Endothelial cell of umbilical vein (primary cell): ENCODE measurements at regions not wholly inside any gene's neighbourhood (a gene's known extent, or its start where the extent isn't known, plus 50 kb on each side); places are given as distances from the start of the nearest gene placed in this dataset.

Source experiments
- BruUV-seq: library from RNA; stranded (reverse); fragments of 400-500 nt; replicated peaks from 2 replicates; lab custom pipeline; 2021; lab: Mats Ljungman, UMichigan
- CTCF ChIA-PET: fragments of 300-600, 350-600 bp; sonication (Branson Sonifier 250); formaldehyde crosslinking; loops from one replicate; lab custom pipeline; 2021; ENCODE audit warnings: antibody characterized with exemption, inconsistent platforms; lab: Charles Lee
- POLR2A ChIA-PET: fragments of 300-600, 350-600 bp; sonication (Branson Sonifier 250); formaldehyde crosslinking; loops from one replicate; lab custom pipeline; 2021; ENCODE audit warnings: antibody characterized with exemption, inconsistent platforms; lab: Charles Lee
- DNase-seq: peaks from one replicate; pipeline ENCODE4 v3.0.0-alpha.2; 2011; ENCODE audit warnings: low read depth, low spot score
- FAIRE-seq: peaks from 2 replicates; lab custom pipeline; 2011; peaks lifted over from hg19 to GRCh38; lab: Jason Lieb, UNC
- H2AFZ ChIP-seq: 2 replicates; pipeline ENCODE4 v1.6.0; 2012; ENCODE audit warnings: low read depth, low read length, control low read depth, inconsistent platforms
- H3K27ac ChIP-seq: 2 replicates; pipeline ENCODE4 v1.5.1; 2011; ENCODE audit warnings: low read depth, mild to moderate bottlenecking, control low read depth, low read length, moderate library complexity; ENCODE audit not compliant: insufficient read depth
- H3K27me3 ChIP-seq, 2 experiments: 2 replicates each; pipeline versions ENCODE4 v1.6.0 to v1.6.1; 2011; ENCODE audit warnings: low read length in 2 of 2, mixed read lengths in 1 of 2; ENCODE audit not compliant: control insufficient read depth in 2 of 2, insufficient read depth in 2 of 2
- H3K36me3 ChIP-seq, 2 experiments: 2 replicates in 1 of 2; 3 replicates in 1 of 2; pipeline ENCODE4 v1.5.1; 2011; ENCODE audit warnings: low read length in 2 of 2, mild to moderate bottlenecking in 1 of 2, moderate library complexity in 1 of 2; ENCODE audit not compliant: control insufficient read depth in 2 of 2, insufficient read depth in 2 of 2; ENCODE audit errors: extremely low read depth in 1 of 2
- H3K4me1 ChIP-seq: 3 replicates; pipeline ENCODE4 v1.5.1; 2011; ENCODE audit warnings: mild to moderate bottlenecking, low read length; ENCODE audit not compliant: control insufficient read depth, insufficient read depth; ENCODE audit errors: extremely low read depth
- H3K4me2 ChIP-seq: 2 replicates; pipeline ENCODE4 v1.6.1; 2011; ENCODE audit warnings: low read length, control low read depth, mixed read lengths; ENCODE audit not compliant: insufficient read depth
- H3K4me3 ChIP-seq, 3 experiments: fragments of 200-600 bp in 1 of 3; sonication (generic), shearing (Covaris generic) in 1 of 3; replicated peaks in 1 of 3; 2 replicates each; pipeline ENCODE4 v1.5.1; 2011 to 2016; ENCODE audit warnings: control low read depth in 3 of 3, low read length in 3 of 3, mild to moderate bottlenecking in 2 of 3, inconsistent platforms in 1 of 3, low read depth in 1 of 3, moderate library complexity in 1 of 3; ENCODE audit not compliant: insufficient read depth in 1 of 3
- H3K79me2 ChIP-seq: 2 replicates; pipeline ENCODE4 v1.6.0; 2012; ENCODE audit warnings: low read length, inconsistent platforms; ENCODE audit not compliant: control insufficient read depth, insufficient read depth
- H3K9ac ChIP-seq: replicated peaks from 2 replicates; pipeline ENCODE3; 2011; ENCODE audit warnings: low read length, control low read depth; ENCODE audit not compliant: insufficient read depth; ENCODE audit errors: extremely low read depth
- H3K9me1 ChIP-seq: replicated peaks from 3 replicates; pipeline ENCODE4 v1.6.0; 2011; ENCODE audit warnings: mild to moderate bottlenecking, low read length; ENCODE audit not compliant: control insufficient read depth, insufficient read depth; ENCODE audit errors: extremely low read depth
- H3K9me3 ChIP-seq: replicated peaks from 2 replicates; pipeline ENCODE4 v1.5.1; 2012; ENCODE audit warnings: low read length, inconsistent platforms; ENCODE audit not compliant: control insufficient read depth, insufficient read depth
- H4K20me1 ChIP-seq: replicated peaks from 2 replicates; pipeline ENCODE3; 2011; ENCODE audit warnings: mild to moderate bottlenecking, low read length; ENCODE audit not compliant: control insufficient read depth, insufficient read depth; ENCODE audit errors: extremely low read depth
- EZH2 ChIP-seq: IDR thresholded peaks from 2 replicates; pipeline ENCODE4 v1.6.1; 2012; ENCODE audit warnings: borderline replicate concordance, low read depth, mild to moderate bottlenecking, moderate library complexity, low read length, inconsistent platforms; ENCODE audit not compliant: severe bottlenecking
- FOS ChIP-seq: IDR thresholded peaks from 2 replicates; pipeline ENCODE4 v1.6.1; 2011; ENCODE audit warnings: mild to moderate bottlenecking, low read length, moderate library complexity, borderline replicate concordance; ENCODE audit not compliant: insufficient read depth
- GATA2 ChIP-seq: IDR thresholded peaks from 2 replicates; pipeline ENCODE4 v1.7.0; 2011; ENCODE audit warnings: low read depth, mild to moderate bottlenecking, moderate library complexity, mixed read lengths, low read length; ENCODE audit not compliant: insufficient read length, insufficient read depth
- JUN ChIP-seq: IDR thresholded peaks from 2 replicates; pipeline ENCODE4 v1.6.1; 2011; ENCODE audit warnings: borderline replicate concordance, low read depth; ENCODE audit not compliant: insufficient read length, insufficient read depth
- MYC ChIP-seq: IDR thresholded peaks from one replicate; pipeline ENCODE4 v1.6.1; 2011; ENCODE audit warnings: mild to moderate bottlenecking, low read depth, low read length
- POLR2A ChIP-seq: IDR thresholded peaks from 2 replicates; pipeline ENCODE4 v1.6.1; 2012; ENCODE audit warnings: low read depth, mild to moderate bottlenecking, control low read depth, low read length
- POLR2AphosphoS5 ChIP-seq: IDR thresholded peaks from 2 replicates; pipeline ENCODE4 v1.6.1; 2012; ENCODE audit warnings: low read depth, mild to moderate bottlenecking, control low read depth, low read length, moderate library complexity; ENCODE audit not compliant: insufficient read depth
- dilution Hi-C: fragments of 300-500 bp; cut with MboI; formaldehyde crosslinking; loops from one replicate; pipeline ENCODE4 v1.15.0; 2019; ENCODE audit warnings: low sequenced_read_pairs; ENCODE audit not compliant: extremely low pct_ligation_motif_present
- intact Hi-C: fragments of 100-400 bp; cut with micrococcal nuclease; formaldehyde crosslinking; loops from one replicate; pipeline ENCODE4 v1.10.0; 2022
- TF ChIP-seq, protein P1 (sequence below): IDR thresholded peaks from 2 replicates; pipeline ENCODE4 v1.6.1; 2011; ENCODE audit not compliant: insufficient read depth, insufficient read length
- TF ChIP-seq, protein P2 (sequence below), 2 donors: IDR thresholded peaks; 1 replicate in 1 of 2; 2 replicates in 1 of 2; pipeline ENCODE4 v1.5.1; 2011; ENCODE audit warnings: low read length in 2 of 2, mild to moderate bottlenecking in 2 of 2, moderate library complexity in 2 of 2, control low read depth in 1 of 2, inconsistent platforms in 1 of 2, low read depth in 1 of 2; ENCODE audit not compliant: insufficient read depth in 1 of 2; ENCODE audit errors: extremely low read depth in 1 of 2

DNA sequence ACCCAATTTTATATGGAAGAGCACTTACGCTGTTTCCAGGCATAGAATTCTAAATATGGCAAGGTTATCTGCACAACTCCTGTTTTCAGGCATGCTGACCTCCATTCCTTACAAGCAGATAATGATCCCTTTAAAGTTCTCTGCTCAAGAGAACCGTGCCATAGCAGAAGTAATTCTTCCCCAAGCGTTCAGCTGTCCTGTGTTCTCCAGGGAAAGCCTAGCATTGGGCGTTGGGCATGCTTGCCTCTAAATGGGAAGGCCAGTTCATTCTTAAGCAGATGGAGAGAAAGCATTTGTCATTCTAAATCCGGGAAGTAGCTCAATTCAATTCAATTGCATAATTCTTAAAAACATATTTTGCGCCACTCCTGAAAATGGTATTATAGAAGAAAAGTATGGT is 55.7 kb upstream of the EML4 start:
- Histone ChIP-seq H3K9ac (no peak overlapping the region), H3K4me1 (peaks cover 13% of the 10 kb centered on the region), H3K9me3 (no peaks in the 10 kb centered on the region), H3K27me3 (peaks cover 17% of the 10 kb centered on the region in 2 experiments), H3K79me2 (no peaks in the 10 kb centered on the region), H4K20me1 (no peaks in the 10 kb centered on the region), H3K36me3 (no peaks in the 10 kb centered on the region), H2AFZ (no peak overlapping the region), H3K4me3 (no peak overlapping the region), H3K27ac (no peak overlapping the region), H3K4me2 (no peak overlapping the region), H3K9me1 (no peaks in the 10 kb centered on the region)
- no peak for FAIRE-seq
- no TSS peak for BruUV-seq
- POLR2A ChIA-PET: no interaction called here
- dilution Hi-C loops (no loop called here), intact Hi-C loops (no loop called here)
- CTCF ChIA-PET: interaction anchor here (1.0 kb wide), 1 partner anchor 17 kb away, joined by 3 read pairs; no protein-coding TSS in a partner anchor
- no peak for DNase-seq
- TF ChIP-seq POLR2AphosphoS5 (no peak), MYC (no peak), EZH2 (no peak), POLR2A (no peak), FOS (no peak), GATA2 (no peak), JUN (no peak)
- TF ChIP-seq, protein P1, sequence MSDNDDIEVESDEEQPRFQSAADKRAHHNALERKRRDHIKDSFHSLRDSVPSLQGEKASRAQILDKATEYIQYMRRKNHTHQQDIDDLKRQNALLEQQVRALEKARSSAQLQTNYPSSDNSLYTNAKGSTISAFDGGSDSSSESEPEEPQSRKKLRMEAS: no peak
- TF ChIP-seq, protein P2, sequence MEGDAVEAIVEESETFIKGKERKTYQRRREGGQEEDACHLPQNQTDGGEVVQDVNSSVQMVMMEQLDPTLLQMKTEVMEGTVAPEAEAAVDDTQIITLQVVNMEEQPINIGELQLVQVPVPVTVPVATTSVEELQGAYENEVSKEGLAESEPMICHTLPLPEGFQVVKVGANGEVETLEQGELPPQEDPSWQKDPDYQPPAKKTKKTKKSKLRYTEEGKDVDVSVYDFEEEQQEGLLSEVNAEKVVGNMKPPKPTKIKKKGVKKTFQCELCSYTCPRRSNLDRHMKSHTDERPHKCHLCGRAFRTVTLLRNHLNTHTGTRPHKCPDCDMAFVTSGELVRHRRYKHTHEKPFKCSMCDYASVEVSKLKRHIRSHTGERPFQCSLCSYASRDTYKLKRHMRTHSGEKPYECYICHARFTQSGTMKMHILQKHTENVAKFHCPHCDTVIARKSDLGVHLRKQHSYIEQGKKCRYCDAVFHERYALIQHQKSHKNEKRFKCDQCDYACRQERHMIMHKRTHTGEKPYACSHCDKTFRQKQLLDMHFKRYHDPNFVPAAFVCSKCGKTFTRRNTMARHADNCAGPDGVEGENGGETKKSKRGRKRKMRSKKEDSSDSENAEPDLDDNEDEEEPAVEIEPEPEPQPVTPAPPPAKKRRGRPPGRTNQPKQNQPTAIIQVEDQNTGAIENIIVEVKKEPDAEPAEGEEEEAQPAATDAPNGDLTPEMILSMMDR (IDR thresholded peaks at IDR 0.05; ENCODE audit: extremely low read depth in 1 of 2, insufficient read depth in 1 of 2, low read depth in 1 of 2, low read length in 2 of 2): no peak
